Stimulated activated naive CD8-positive, alpha-beta T cell treated with anti-CD3 and anti-CD28 coated beads, Interleukin-15, Interleukin-2, amounts not matched to agents 100 ng/mL and 50 ng/mL, for 24 hours (primary cell): ENCODE measurements at regions not wholly inside any gene's neighbourhood (a gene's known extent, or its start where the extent isn't known, plus 50 kb on each side); places are given as distances from the start of the nearest gene placed in this dataset.
"Not testable (repeated sequence)": the region's sequence is repeated elsewhere in the genome, so short reads cannot be mapped to it uniquely, and the experiment has no call there.

Experiments
- H3K27ac Mint-ChIP-seq: one replicate; pipeline ENCODE4 v1.8.0; 2021; ENCODE audit warnings: mild to moderate bottlenecking, mixed read lengths
- H3K27me3 Mint-ChIP-seq: one replicate; pipeline ENCODE4 v1.8.0; 2021; ENCODE audit warnings: mixed read lengths
- H3K36me3 Mint-ChIP-seq: one replicate; pipeline ENCODE4 v1.8.0; 2021; ENCODE audit warnings: low read depth, mixed read lengths
- H3K4me1 Mint-ChIP-seq: one replicate; pipeline ENCODE4 v1.8.0; 2021; ENCODE audit warnings: low read depth, mixed read lengths
- H3K4me3 Mint-ChIP-seq: one replicate; pipeline ENCODE4 v1.8.0; 2021; ENCODE audit warnings: mild to moderate bottlenecking, mixed read lengths
- H3K9me3 Mint-ChIP-seq: one replicate; pipeline ENCODE4 v1.8.0; 2021; ENCODE audit warnings: mixed read lengths

DNA sequence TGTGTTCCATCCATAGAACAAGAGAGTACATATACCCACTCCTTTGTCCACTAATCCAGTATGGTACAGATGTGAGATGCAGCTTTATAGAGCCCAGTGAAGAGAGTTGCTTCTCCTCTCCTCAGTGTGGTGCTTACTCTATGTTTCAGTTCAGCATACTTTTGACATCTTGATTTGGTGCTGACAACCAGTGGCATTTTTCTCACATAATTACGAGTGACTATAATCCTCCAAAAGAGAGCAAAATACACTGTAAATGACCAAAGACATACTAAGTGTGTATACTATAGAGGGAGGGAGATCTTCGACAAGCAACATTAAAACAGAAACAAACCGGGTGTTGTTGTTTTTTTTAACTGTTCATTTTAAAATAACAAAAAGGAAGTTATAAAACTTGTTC, 191.5 kb downstream of the KLHL28 start:
- Mint-ChIP-seq H3K9me3 (no peaks in the 10 kb centered on the region), H3K27ac (no peak overlapping the region), H3K4me1 (peaks cover 17% of the 10 kb centered on the region), H3K36me3 (no peaks in the 10 kb centered on the region), H3K4me3 (no peak overlapping the region), H3K27me3 (peaks cover 18% of the 10 kb centered on the region)

DNA sequence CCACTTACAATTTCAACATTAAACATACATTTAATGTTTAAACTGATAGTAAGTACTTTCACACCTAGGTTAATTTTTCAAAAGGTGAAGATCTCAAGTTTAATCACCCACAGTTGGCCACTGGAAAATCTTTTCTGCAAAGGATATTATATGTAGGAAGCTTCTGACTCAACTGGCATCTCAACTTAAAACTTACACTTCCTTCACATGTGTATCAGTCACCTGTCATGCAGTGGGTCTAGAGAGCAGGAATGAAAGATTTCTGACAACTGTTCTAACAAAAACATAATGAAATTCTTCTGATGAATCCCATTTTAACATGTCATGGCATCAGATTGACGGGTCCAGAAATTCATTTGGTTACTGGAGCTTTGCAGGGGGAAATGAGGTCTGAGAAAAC, 192.8 kb downstream of the KLHL28 start:
- Mint-ChIP-seq H3K4me1 (peaks cover 17% of the 10 kb centered on the region), H3K4me3 (no peak overlapping the region), H3K36me3 (no peaks in the 10 kb centered on the region), H3K27ac (peak overlapping the region; percentile 55), H3K27me3 (peaks cover 21% of the 10 kb centered on the region), H3K9me3 (no peaks in the 10 kb centered on the region)

DNA sequence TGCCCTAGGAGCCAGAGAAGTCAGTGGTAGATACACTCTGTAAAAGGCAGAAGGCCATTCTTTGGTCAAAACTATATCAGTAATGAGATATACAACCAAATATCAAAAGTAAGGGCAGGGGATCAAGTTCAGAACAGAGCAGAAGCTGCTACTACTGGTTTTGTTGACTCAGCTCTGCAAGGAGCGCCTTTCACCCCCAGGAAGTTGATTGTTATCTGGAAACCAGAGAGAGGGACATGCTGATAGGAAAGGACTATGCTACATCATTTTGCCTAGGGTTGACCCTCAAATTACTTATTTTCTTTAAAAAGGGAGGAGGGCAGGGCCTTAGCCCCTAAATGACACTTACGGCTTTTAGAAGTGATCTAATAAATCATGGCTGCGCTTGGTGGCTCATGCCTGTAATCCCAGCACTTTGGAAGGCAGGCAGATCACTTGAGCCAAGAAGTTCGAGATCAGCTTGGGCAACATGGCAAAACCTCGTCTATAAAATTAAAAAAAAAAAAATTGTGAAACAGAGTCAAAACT, 194.0 kb downstream of the KLHL28 start:
- H3K4me3 Mint-ChIP-seq, result no peak overlapping the region
- peaks cover 17% of the 10 kb centered on the region for H3K4me1 Mint-ChIP-seq
- H3K27me3 Mint-ChIP-seq, result peaks cover 18% of the 10 kb centered on the region
- H3K27ac Mint-ChIP-seq, result peak overlapping the region; percentile 34
- no peaks in the 10 kb centered on the region for H3K9me3 Mint-ChIP-seq
- no peaks in the 10 kb centered on the region for H3K36me3 Mint-ChIP-seq

DNA sequence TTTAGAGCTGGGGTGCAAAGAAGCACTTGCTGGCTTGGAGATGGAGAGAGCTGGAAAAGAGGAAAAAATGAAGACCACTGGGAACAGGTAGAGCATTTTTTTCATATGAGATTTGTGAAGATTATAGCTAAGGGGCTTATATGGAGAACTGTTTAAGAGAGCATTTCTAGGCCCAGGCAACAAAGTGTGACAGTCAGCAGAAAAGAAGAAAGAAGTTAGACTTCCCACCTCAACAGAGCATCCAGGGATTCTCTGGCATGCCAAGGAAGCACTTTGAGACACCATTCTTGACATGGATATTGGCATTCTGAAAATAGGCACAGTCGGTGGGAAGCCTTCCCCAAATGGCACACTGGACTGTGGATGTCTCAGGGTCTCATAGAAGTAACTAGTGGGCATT, 195.5 kb downstream of the KLHL28 start:
- H3K27ac Mint-ChIP-seq, result no peak overlapping the region
- peaks cover 17% of the 10 kb centered on the region for H3K4me1 Mint-ChIP-seq
- peaks cover 13% of the 10 kb centered on the region for H3K27me3 Mint-ChIP-seq
- H3K36me3 Mint-ChIP-seq, result no peaks in the 10 kb centered on the region
- no peak overlapping the region for H3K4me3 Mint-ChIP-seq
- H3K9me3 Mint-ChIP-seq, result no peaks in the 10 kb centered on the region

DNA sequence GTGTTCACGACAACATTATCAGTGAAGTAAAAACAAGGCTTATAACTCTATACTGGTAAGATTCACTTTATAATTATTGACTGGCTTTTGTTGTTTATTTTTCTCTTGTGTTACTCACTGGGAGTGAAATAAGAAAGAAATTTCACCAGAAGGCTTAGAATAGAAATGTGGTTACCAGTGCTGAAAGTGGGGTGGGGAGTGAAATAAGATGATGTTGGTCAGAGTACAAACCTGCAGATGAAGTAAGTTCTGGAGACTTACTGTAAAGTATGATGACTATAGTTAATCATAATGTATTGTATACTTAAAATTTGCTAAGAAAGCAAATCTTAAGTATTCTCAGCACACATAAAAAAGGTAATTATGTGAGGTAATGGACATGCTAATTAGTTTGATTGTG, 198.4 kb downstream of the KLHL28 start:
- Mint-ChIP-seq H3K27ac (no peak overlapping the region), H3K36me3 (no peaks in the 10 kb centered on the region), H3K4me3 (no peak overlapping the region), H3K9me3 (no peaks in the 10 kb centered on the region), H3K27me3 (peaks cover 12% of the 10 kb centered on the region), H3K4me1 (peaks cover 7% of the 10 kb centered on the region)

DNA sequence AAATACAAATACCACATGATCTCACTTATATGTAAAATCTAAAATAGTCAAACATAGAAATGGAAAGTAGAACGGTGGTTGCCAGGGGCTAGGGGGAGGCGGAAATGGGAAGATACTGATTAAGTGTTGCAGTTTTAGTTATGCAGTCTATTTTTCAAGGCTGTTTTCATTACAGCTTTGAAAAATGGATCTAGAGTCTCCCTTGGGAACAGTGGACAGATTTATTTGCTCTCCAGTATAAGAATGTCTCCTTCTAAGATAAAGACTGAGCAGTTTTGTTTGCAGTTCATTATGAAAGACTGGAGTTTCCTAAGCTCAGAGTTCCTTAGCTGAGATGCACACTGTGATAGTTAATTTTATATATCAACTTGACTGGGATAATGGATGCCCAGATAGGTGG, 202.5 kb downstream of the KLHL28 start:
- Mint-ChIP-seq H3K9me3 (no peaks in the 10 kb centered on the region), H3K27ac (no peak overlapping the region), H3K4me3 (no peak overlapping the region), H3K27me3 (peaks cover 4% of the 10 kb centered on the region), H3K4me1 (no peaks in the 10 kb centered on the region), H3K36me3 (no peaks in the 10 kb centered on the region)

DNA sequence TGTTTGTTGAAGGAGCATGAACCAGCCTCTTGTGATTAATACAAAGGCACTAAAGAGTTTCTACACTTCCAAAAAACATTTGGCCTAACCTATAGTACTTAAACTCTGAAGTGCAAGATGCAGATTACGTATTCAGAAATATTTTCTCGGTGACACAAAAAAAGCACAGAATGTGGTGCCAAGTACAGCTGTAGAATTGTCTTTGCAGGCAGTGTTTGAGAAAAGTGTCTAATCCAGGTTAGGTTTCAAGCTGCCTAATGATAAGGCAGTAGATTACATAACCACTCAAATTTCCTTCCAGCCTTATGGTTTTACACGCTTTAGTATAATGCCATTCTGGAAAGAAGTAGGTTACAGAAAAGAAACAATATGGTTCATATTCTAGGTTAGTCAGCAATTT, 205.2 kb downstream of the KLHL28 start:
- Mint-ChIP-seq H3K9me3 (no peaks in the 10 kb centered on the region), H3K27ac (no peak overlapping the region), H3K27me3 (no peaks in the 10 kb centered on the region), H3K36me3 (no peaks in the 10 kb centered on the region), H3K4me1 (no peaks in the 10 kb centered on the region), H3K4me3 (no peak overlapping the region)

DNA sequence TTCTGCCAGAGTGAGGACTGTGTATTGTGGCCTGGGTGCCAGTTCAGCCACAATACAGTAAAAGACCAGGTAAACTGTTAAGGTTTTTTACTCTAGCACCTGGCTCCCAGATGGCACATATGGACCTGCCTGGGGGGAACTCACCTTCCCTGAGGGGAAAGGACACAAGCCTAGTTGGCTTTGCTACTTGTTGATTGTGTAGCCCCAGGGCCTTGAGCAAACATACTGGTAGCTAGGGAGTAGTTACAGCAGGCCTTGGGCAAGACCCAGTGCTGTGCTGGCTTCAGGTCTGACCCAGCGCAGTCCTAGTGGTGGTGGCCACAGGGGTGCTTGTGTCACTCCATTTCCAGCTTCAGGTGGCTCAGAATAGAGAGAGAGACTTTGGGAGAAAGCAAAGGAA, 216.4 kb downstream of the KLHL28 start:
- H3K4me3 Mint-ChIP-seq, result no peak overlapping the region
- H3K9me3 Mint-ChIP-seq, result peaks cover 8% of the 10 kb centered on the region
- H3K27ac Mint-ChIP-seq, result no peak overlapping the region
- H3K4me1 Mint-ChIP-seq, result no peaks in the 10 kb centered on the region
- no peaks in the 10 kb centered on the region for H3K36me3 Mint-ChIP-seq
- peaks cover 7% of the 10 kb centered on the region for H3K27me3 Mint-ChIP-seq

DNA sequence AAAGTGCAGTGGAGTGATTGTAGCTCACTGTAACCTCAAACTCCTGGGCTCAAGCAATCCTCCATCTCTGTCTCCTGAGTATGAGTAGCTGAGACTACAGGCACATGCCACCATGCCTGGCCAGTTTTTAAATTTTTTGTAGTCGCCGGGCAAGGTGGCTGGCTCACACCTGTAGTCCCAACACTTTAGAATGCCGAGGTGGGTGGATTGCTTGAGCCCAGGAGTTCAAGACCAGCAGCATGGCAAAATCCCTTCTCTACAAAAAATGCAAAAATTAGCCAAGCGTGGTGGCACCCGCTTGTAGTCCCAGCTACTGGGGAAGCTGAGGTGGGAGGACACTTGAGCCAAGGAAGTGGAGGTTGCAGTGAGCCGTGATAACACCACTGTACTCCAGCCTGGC, 219.5 kb downstream of the KLHL28 start:
- Mint-ChIP-seq H3K4me1 (no peaks in the 10 kb centered on the region), H3K36me3 (no peaks in the 10 kb centered on the region), H3K9me3 (peaks cover 5% of the 10 kb centered on the region)

DNA sequence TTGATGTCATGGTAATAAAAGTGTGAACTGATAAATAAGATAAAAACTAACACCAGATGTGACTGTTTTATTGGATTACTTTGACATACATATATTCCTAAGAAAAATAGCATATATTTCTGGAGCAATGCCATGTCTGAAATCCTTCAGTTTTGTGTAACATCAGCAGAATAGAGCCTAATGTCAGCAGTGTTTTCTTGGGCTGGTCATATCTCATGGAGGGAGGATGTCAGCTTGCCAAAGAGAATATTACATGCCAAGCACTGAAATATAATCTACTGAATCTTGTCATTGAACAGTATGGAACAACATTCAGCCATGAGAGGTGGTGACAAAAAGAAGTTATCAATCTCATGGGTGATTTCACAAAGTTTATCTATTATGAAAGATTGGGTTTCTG, 220.3 kb downstream of the KLHL28 start:
- H3K36me3 Mint-ChIP-seq, result no peaks in the 10 kb centered on the region
- H3K4me3 Mint-ChIP-seq, result no peak overlapping the region
- H3K9me3 Mint-ChIP-seq, result peaks cover 4% of the 10 kb centered on the region
- H3K4me1 Mint-ChIP-seq, result no peaks in the 10 kb centered on the region
- no peak overlapping the region for H3K27ac Mint-ChIP-seq
- H3K27me3 Mint-ChIP-seq, result no peaks in the 10 kb centered on the region

More for the DNA sequence above, 219.5 kb downstream of the KLHL28 start:
- H3K27me3 Mint-ChIP-seq, result peaks cover under 1% of the 10 kb centered on the region
- no peak overlapping the region for H3K4me3 Mint-ChIP-seq
- H3K27ac Mint-ChIP-seq, result no peak overlapping the region

DNA sequence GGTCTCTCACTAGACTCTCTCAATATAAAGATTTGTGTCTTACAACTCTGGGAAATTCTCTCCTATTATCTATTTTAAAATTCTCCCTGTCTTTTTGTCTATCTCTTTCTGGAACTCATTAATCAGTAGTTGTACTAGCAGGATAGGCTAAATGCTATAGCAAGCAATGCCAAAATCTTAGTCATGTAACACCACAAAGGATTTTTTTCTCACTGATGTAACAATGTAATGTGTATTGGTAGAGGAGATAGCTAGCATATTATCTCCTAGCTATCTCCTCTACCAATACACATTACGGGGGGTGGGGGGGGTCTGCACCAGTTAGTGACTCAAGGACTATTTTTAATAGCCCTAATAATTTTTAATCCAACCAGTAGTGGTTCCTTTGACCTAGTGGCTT, 225.4 kb downstream of the KLHL28 start:
- H3K4me1 Mint-ChIP-seq, result no peaks in the 10 kb centered on the region
- no peak overlapping the region for H3K27ac Mint-ChIP-seq
- no peaks in the 10 kb centered on the region for H3K36me3 Mint-ChIP-seq
- no peak overlapping the region for H3K4me3 Mint-ChIP-seq
- no peaks in the 10 kb centered on the region for H3K27me3 Mint-ChIP-seq
- H3K9me3 Mint-ChIP-seq, result peaks cover 4% of the 10 kb centered on the region

DNA sequence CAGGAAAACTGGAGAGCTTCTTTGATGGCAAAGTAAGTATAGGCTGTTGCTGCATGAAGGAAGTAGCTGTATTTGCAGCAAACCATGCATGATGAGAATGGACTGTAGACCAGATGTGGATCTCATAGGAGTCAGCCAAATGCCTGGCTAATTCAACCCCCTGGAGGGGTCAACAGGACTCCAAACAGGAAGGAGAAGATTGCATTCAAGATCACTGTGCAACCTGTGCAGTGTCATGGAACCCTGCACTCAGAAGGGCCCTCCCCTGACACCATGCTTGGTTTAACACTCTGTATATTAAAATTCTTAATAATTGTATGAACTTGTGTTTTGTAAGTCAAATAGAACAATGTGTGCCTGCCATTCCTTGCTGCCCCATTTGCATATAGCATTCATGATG, 225.1 kb upstream of the FSCB start:
- no peak overlapping the region for H3K4me3 Mint-ChIP-seq
- no peak overlapping the region for H3K27ac Mint-ChIP-seq
- H3K36me3 Mint-ChIP-seq, result no peaks in the 10 kb centered on the region
- no peaks in the 10 kb centered on the region for H3K27me3 Mint-ChIP-seq
- no peaks in the 10 kb centered on the region for H3K4me1 Mint-ChIP-seq
- H3K9me3 Mint-ChIP-seq, result no peaks in the 10 kb centered on the region

DNA sequence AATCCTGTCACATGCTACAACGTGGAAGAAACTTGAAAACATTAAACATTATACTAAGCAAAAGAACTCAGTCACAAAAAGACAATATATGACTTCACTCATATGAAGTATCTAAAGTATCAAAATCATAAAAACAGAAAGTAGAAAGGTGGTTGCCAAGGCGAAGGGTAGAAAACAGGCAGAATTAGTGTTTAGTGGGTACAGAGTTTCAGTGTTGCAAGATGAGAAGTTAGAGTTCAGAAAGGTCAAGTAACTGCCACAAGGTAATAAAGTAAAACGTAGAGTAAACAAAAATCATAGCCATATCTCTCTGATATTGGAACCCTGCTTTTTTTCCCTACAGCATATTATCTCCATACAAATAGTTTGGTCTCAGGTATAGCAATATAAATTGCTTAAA, 223.8 kb upstream of the FSCB start:
- Mint-ChIP-seq H3K4me1 (no peaks in the 10 kb centered on the region), H3K36me3 (no peaks in the 10 kb centered on the region), H3K27me3 (no peaks in the 10 kb centered on the region), H3K4me3 (no peak overlapping the region), H3K9me3 (no peaks in the 10 kb centered on the region), H3K27ac (no peak overlapping the region)

DNA sequence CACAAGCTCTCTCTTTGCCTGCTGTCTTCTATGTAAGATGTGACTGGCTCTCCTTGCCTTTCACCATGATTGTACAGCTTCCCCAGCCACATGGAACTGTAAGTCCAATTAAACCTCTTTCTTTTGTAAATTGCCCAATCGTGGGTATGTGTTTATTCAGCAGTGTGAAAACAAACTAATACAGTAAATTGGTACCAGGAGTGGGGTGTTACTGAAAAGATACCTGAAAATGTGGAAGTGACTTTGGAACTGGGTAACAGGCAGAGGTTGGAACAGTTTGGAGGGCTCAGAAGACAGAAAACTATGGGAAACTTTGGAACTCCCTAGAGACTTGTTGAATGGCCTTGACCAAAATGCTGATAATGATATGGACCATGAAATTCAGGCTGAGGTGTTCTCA, 214.3 kb upstream of the FSCB start:
- not testable (repeated sequence) for H3K4me1 Mint-ChIP-seq, H3K27ac Mint-ChIP-seq, H3K4me3 Mint-ChIP-seq, H3K36me3 Mint-ChIP-seq, H3K27me3 Mint-ChIP-seq
- H3K9me3 Mint-ChIP-seq, result peaks cover 17% of the 10 kb centered on the region

DNA sequence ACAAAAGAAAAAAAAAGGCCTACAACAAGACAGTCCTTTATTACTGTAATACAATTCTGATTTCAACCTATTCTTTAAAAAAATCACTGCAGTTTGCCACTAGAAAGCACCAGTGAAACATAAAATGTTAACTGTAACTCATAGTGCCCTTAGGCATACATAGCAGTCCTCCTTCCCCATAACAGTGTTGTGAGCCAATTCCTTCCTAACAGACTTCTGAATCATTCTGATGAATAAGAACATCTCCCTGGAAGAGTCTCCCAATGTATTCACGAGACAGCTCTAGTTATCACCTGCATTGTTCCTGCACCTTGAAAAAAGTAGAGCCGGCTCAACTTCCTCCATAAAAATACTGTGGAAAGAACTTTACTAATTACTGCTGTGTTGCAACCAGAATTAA, 213.6 kb upstream of the FSCB start:
- H3K4me3 Mint-ChIP-seq, result no peak overlapping the region
- H3K36me3 Mint-ChIP-seq, result no peaks in the 10 kb centered on the region
- peaks cover 7% of the 10 kb centered on the region for H3K27me3 Mint-ChIP-seq
- H3K9me3 Mint-ChIP-seq, result peaks cover 17% of the 10 kb centered on the region
- H3K27ac Mint-ChIP-seq, result no peak overlapping the region
- no peaks in the 10 kb centered on the region for H3K4me1 Mint-ChIP-seq

DNA sequence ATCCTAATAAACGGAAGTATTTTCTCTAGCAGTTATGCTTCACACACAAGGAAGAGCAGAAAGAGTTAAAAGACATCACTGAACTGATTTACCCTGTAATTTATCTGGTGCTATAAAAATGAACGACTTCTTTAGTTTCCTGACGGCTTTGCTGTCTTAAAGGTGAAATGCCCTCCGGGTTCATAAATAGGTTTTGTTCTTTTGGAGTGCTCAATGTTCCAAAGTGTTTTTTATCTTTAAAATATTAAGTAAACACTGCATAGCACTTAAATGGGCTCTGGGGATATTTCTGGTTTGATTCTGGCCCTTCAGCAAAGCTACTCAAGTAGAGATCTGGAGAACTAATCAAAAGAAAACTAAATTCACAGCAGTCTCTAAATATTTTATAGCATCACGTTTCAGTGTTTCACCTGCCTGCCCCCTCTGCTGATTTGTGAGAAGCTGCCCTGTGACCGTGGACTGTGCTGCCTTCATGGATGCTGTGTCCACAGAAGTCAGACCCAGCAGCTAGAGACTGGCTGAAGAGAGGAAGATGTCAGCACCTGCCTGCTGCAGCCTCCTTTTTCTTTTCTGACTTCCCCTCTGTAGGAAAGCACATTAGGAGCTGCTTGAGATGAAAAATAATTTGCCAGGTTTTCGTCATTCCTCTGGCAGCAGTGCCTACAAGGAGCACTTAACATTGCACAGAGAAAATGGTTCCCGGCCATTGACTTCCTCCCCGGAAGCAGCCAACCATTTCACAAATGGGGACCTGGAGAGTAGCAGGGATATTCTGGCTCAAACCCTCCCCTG, 205.1 kb upstream of the FSCB start:
- no peak overlapping the region for H3K27ac Mint-ChIP-seq

More for the DNA sequence above, 205.1 kb upstream of the FSCB start:
- Mint-ChIP-seq H3K4me1 (no peaks in the 10 kb centered on the region), H3K27me3 (peaks cover 7% of the 10 kb centered on the region), H3K9me3 (peaks cover 3% of the 10 kb centered on the region), H3K4me3 (no peak overlapping the region), H3K36me3 (no peaks in the 10 kb centered on the region)
